ENCODE measurements at regions not wholly inside any gene's neighbourhood (a gene's known extent, or its start where the extent isn't known, plus 50 kb on each side); places are given as distances from the start of the nearest gene placed in this dataset.

DNA sequence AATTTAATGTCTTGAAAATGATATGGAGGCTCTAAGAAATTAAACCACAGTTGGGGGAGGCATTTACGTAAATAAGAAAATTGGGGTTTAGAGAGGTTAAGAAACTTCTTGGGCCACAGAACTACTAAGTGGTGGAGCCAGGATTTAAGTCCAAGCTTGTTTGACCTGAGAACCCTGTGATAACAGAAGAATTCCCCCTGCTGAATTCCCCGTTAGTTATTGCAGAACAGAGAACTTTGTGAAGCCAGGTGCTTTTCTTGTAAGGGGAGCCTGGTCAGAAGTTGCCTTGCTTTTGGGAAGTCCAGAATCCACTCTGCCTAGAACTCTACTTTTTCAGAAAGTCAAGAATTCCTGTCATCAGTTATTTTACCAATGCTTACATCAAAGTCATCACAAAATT is 309.3 kb upstream of the SEMA6A start (continued):
- TF ChIP-seq MTA3 (IDR thresholded peaks at IDR 0.05; ENCODE audit: borderline replicate concordance, low read length) = no peak
- no peak for TF ChIP-seq CEBPZ (IDR thresholded peaks at IDR 0.05; ENCODE audit: low read depth, low read length)
- peak; percentile 67 for TF ChIP-seq IKZF1 (conservative IDR thresholded peaks at IDR 0.05)
- peak; percentile 77 for TF ChIP-seq SPI1 (IDR thresholded peaks at IDR 0.05; ENCODE audit: borderline replicate concordance, insufficient read depth, low read depth, low read length)
- TF ChIP-seq, protein P1, sequence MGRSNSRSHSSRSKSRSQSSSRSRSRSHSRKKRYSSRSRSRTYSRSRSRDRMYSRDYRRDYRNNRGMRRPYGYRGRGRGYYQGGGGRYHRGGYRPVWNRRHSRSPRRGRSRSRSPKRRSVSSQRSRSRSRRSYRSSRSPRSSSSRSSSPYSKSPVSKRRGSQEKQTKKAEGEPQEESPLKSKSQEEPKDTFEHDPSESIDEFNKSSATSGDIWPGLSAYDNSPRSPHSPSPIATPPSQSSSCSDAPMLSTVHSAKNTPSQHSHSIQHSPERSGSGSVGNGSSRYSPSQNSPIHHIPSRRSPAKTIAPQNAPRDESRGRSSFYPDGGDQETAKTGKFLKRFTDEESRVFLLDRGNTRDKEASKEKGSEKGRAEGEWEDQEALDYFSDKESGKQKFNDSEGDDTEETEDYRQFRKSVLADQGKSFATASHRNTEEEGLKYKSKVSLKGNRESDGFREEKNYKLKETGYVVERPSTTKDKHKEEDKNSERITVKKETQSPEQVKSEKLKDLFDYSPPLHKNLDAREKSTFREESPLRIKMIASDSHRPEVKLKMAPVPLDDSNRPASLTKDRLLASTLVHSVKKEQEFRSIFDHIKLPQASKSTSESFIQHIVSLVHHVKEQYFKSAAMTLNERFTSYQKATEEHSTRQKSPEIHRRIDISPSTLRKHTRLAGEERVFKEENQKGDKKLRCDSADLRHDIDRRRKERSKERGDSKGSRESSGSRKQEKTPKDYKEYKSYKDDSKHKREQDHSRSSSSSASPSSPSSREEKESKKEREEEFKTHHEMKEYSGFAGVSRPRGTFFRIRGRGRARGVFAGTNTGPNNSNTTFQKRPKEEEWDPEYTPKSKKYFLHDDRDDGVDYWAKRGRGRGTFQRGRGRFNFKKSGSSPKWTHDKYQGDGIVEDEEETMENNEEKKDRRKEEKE (IDR thresholded peaks at IDR 0.05) = no peak
- no peak for TF ChIP-seq NRF1 (conservative IDR thresholded peaks at IDR 0.05; ENCODE audit: low read depth, low read length)
- no peak for TF ChIP-seq ZSCAN29 (IDR thresholded peaks at IDR 0.05)
- TF ChIP-seq, protein P2, sequence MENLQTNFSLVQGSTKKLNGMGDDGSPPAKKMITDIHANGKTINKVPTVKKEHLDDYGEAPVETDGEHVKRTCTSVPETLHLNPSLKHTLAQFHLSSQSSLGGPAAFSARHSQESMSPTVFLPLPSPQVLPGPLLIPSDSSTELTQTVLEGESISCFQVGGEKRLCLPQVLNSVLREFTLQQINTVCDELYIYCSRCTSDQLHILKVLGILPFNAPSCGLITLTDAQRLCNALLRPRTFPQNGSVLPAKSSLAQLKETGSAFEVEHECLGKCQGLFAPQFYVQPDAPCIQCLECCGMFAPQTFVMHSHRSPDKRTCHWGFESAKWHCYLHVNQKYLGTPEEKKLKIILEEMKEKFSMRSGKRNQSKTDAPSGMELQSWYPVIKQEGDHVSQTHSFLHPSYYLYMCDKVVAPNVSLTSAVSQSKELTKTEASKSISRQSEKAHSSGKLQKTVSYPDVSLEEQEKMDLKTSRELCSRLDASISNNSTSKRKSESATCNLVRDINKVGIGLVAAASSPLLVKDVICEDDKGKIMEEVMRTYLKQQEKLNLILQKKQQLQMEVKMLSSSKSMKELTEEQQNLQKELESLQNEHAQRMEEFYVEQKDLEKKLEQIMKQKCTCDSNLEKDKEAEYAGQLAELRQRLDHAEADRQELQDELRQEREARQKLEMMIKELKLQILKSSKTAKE (IDR thresholded peaks at IDR 0.05; ENCODE audit: low read depth, poor library complexity, severe bottlenecking) = no peak
- no peak for TF ChIP-seq HSF1 (IDR thresholded peaks at IDR 0.05; ENCODE audit: low read depth, low read length)
- TF ChIP-seq DPF2 (IDR thresholded peaks at IDR 0.05) = peak; percentile 61
- TF ChIP-seq BHLHE40 (IDR thresholded peaks at IDR 0.05; ENCODE audit: borderline replicate concordance in 1 of 2, low read depth in 2 of 2, low read length in 1 of 2) = no peak
- TF ChIP-seq STAT1 (conservative IDR thresholded peaks at IDR 0.05) = no peak
- no peak for TF ChIP-seq YY1 (IDR thresholded peaks at IDR 0.05; ENCODE audit: low read depth, low read length)
- no peak for TF ChIP-seq E4F1 (IDR thresholded peaks at IDR 0.05; ENCODE audit: borderline replicate concordance, partially characterized antibody)
- TF ChIP-seq, protein P3, sequence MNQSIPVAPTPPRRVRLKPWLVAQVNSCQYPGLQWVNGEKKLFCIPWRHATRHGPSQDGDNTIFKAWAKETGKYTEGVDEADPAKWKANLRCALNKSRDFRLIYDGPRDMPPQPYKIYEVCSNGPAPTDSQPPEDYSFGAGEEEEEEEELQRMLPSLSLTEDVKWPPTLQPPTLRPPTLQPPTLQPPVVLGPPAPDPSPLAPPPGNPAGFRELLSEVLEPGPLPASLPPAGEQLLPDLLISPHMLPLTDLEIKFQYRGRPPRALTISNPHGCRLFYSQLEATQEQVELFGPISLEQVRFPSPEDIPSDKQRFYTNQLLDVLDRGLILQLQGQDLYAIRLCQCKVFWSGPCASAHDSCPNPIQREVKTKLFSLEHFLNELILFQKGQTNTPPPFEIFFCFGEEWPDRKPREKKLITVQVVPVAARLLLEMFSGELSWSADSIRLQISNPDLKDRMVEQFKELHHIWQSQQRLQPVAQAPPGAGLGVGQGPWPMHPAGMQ (IDR thresholded peaks at IDR 0.05; ENCODE audit: borderline replicate concordance) = no peak
- no peak; the same call in 1 of the 2 replicates for TF ChIP-seq NBN (IDR thresholded peaks at IDR 0.05)
- TF ChIP-seq POLR2AphosphoS5 (IDR thresholded peaks at IDR 0.05; ENCODE audit: low read length) = no peak

Measured in GM12878 (cell line).